ENCODE measurements at regions not wholly inside any gene's neighbourhood (a gene's known extent, or its start where the extent isn't known, plus 50 kb on each side); places are given as distances from the start of the nearest gene placed in this dataset.

DNA sequence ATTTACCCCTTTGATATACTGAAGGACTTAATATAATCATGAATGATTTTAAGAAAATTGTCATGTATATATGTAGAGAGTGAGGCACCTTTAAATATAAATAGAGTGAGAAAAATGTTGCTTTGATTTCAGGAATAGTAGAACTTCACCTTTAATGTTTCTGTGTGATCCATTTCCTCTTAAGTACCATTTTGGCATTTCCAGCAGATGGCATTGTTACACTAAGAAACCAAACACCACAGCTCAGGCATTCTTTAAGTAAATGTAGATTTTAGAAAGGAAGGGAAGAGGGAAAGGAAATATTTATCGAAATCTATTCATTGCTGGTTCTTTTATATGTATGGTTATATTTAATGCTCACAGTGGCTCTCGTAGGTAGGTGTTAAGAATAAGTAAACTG, 556.7 kb upstream of the FBXO33 start:
- H3K27ac ChIP-seq (ENCODE audit: low read depth, low read length) = no peak overlapping the region
- H2AFZ ChIP-seq (ENCODE audit: low read depth, low read length, severe bottlenecking) = peak overlapping the region; percentile 93
- H3K79me2 ChIP-seq (ENCODE audit: insufficient read depth, low read length) = no peaks in the 10 kb centered on the region
- H3K9me3 ChIP-seq (ENCODE audit: insufficient read depth, low read length) = no peaks in the 10 kb centered on the region
- no peaks in the 10 kb centered on the region for H4K20me1 ChIP-seq (ENCODE audit: low read depth, low read length)
- H3K4me3 ChIP-seq (ENCODE audit: insufficient read depth, low read length, poor library complexity, severe bottlenecking) = no peak overlapping the region
- peak overlapping the region; percentile 54 for H3K4me2 ChIP-seq (ENCODE audit: low read depth, low read length, poor library complexity, severe bottlenecking)
- H3K9me2 ChIP-seq (replicated peaks; ENCODE audit: insufficient read depth, low read length) = no peaks in the 10 kb centered on the region
- TF ChIP-seq, protein P1, sequence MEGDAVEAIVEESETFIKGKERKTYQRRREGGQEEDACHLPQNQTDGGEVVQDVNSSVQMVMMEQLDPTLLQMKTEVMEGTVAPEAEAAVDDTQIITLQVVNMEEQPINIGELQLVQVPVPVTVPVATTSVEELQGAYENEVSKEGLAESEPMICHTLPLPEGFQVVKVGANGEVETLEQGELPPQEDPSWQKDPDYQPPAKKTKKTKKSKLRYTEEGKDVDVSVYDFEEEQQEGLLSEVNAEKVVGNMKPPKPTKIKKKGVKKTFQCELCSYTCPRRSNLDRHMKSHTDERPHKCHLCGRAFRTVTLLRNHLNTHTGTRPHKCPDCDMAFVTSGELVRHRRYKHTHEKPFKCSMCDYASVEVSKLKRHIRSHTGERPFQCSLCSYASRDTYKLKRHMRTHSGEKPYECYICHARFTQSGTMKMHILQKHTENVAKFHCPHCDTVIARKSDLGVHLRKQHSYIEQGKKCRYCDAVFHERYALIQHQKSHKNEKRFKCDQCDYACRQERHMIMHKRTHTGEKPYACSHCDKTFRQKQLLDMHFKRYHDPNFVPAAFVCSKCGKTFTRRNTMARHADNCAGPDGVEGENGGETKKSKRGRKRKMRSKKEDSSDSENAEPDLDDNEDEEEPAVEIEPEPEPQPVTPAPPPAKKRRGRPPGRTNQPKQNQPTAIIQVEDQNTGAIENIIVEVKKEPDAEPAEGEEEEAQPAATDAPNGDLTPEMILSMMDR (IDR thresholded peaks at IDR 0.05; ENCODE audit: insufficient read depth, low read length, poor library complexity, severe bottlenecking) = peak; percentile 75
- TF ChIP-seq EZH2phosphoT487 (conservative IDR thresholded peaks at IDR 0.05; ENCODE audit: low read length) = no peak
- no peaks in the 10 kb centered on the region for H3K27me3 ChIP-seq (ENCODE audit: low read length)
- no peaks in the 10 kb centered on the region for H3F3A ChIP-seq (ENCODE audit: insufficient read depth)
- H3K9ac ChIP-seq (ENCODE audit: low read length) = no peak overlapping the region
- no peaks in the 10 kb centered on the region for H3K36me3 ChIP-seq (ENCODE audit: low read length)

DNA sequence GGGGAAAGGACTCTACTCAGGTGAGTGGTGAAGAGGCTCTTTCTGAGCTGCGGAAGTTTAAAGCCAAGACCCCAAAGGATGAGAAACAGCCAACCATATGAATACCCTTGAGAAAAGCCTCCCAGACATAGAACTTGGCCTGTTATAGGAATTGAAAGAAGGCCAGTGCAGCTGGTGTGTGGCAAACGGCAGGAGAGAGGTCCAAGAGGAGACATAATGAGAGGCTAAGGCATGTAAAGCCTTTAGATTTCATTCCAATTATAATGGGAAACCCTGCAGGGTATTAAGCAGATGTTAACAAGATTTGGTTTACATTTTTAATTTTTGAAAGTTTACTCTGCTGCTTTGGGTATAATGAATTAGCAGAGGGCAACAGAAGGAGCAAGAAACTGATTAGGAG, 552.1 kb upstream of the FBXO33 start:
- no peaks in the 10 kb centered on the region for H3K27me3 ChIP-seq (ENCODE audit: low read length)
- no peak overlapping the region for H3K27ac ChIP-seq (ENCODE audit: low read depth, low read length)
- H2AFZ ChIP-seq (ENCODE audit: low read depth, low read length, severe bottlenecking) = peak overlapping the region; percentile 50
- H3K4me3 ChIP-seq (ENCODE audit: insufficient read depth, low read length, poor library complexity, severe bottlenecking) = no peak overlapping the region
- no peaks in the 10 kb centered on the region for H3K9me3 ChIP-seq (ENCODE audit: insufficient read depth, low read length)
- no peaks in the 10 kb centered on the region for H4K20me1 ChIP-seq (ENCODE audit: low read depth, low read length)
- no peaks in the 10 kb centered on the region for H3K9me2 ChIP-seq (replicated peaks; ENCODE audit: insufficient read depth, low read length)
- no peaks in the 10 kb centered on the region for H3F3A ChIP-seq (ENCODE audit: insufficient read depth)
- H3K9ac ChIP-seq (ENCODE audit: low read length) = no peak overlapping the region
- no peak overlapping the region for H3K4me2 ChIP-seq (ENCODE audit: low read depth, low read length, poor library complexity, severe bottlenecking)
- TF ChIP-seq, protein P1 (IDR thresholded peaks at IDR 0.05; ENCODE audit: insufficient read depth, low read length, poor library complexity, severe bottlenecking) = no peak
- TF ChIP-seq EZH2phosphoT487 (conservative IDR thresholded peaks at IDR 0.05; ENCODE audit: low read length) = no peak
- H3K36me3 ChIP-seq (ENCODE audit: low read length) = no peaks in the 10 kb centered on the region
- H3K79me2 ChIP-seq (ENCODE audit: insufficient read depth, low read length) = no peaks in the 10 kb centered on the region

DNA sequence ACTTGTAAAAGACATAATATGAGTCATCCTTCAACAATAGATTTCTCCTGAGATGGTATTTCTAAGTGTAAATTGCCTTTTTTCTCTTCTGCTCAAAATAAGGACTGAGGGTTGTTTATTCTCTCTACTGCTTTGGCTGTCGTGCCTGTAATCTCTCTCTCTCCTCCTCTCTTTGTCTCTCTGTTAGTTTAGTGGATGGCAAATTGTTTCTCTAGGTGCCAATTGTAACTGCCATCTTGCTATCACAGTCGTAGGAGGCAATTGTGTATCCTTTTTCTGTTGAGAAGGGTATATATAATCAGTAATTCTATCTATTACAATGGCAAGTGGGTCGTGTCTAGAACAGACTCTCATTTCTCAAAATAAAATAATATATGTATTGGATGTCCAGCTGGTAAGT, 545.0 kb upstream of the FBXO33 start:
- no peak for TF ChIP-seq EZH2phosphoT487 (conservative IDR thresholded peaks at IDR 0.05; ENCODE audit: low read length)
- TF ChIP-seq, protein P1 (IDR thresholded peaks at IDR 0.05; ENCODE audit: insufficient read depth, low read length, poor library complexity, severe bottlenecking) = no peak
- no peak overlapping the region for H3K9ac ChIP-seq (ENCODE audit: low read length)
- no peak overlapping the region for H3K4me2 ChIP-seq (ENCODE audit: low read depth, low read length, poor library complexity, severe bottlenecking)
- H3K9me2 ChIP-seq (replicated peaks; ENCODE audit: insufficient read depth, low read length) = no peaks in the 10 kb centered on the region
- no peaks in the 10 kb centered on the region for H3K27me3 ChIP-seq (ENCODE audit: low read length)
- no peak overlapping the region for H3K4me3 ChIP-seq (ENCODE audit: insufficient read depth, low read length, poor library complexity, severe bottlenecking)
- no peak overlapping the region for H3K27ac ChIP-seq (ENCODE audit: low read depth, low read length)
- H2AFZ ChIP-seq (ENCODE audit: low read depth, low read length, severe bottlenecking) = no peak overlapping the region
- H4K20me1 ChIP-seq (ENCODE audit: low read depth, low read length) = no peaks in the 10 kb centered on the region
- no peaks in the 10 kb centered on the region for H3K9me3 ChIP-seq (ENCODE audit: insufficient read depth, low read length)
- no peaks in the 10 kb centered on the region for H3K79me2 ChIP-seq (ENCODE audit: insufficient read depth, low read length)
- H3F3A ChIP-seq (ENCODE audit: insufficient read depth) = no peaks in the 10 kb centered on the region
- no peaks in the 10 kb centered on the region for H3K36me3 ChIP-seq (ENCODE audit: low read length)
